B cell (primary cell): ENCODE measurements at regions not wholly inside any gene's neighbourhood (a gene's known extent, or its start where the extent isn't known, plus 50 kb on each side); places are given as distances from the start of the nearest gene placed in this dataset.

Source experiments
- ATAC-seq: fragments of 200-7000 bp; cut with Tn5 transposase; one replicate; pipeline ENCODE4 v1.10.0; 2021; ENCODE audit warnings: low read depth, mild to moderate bottlenecking, moderate number of reproducible peaks, moderate library complexity
- CTCF ChIA-PET: fragments of 350-600 bp; sonication (Branson Sonifier 250); formaldehyde crosslinking; loops from one replicate; lab custom pipeline; 2021; ENCODE audit warnings: antibody characterized with exemption, inconsistent platforms; lab: Charles Lee
- POLR2A ChIA-PET: fragments of 350-600 bp; sonication (Branson Sonifier 250); formaldehyde crosslinking; loops from one replicate; lab custom pipeline; 2021; ENCODE audit warnings: antibody characterized with exemption; lab: Charles Lee
- DNase-seq: peaks from one replicate; pipeline ENCODE4 v3.0.0; 2013
- H2AFZ ChIP-seq: 2 replicates; pipeline ENCODE4 v1.6.1; 2012; ENCODE audit warnings: mild to moderate bottlenecking, low read depth, low read length; ENCODE audit not compliant: insufficient read depth, poor library complexity, severe bottlenecking
- H3K27ac ChIP-seq, 2 donors: 1 replicate in 1 of 2; 2 replicates in 1 of 2; pipeline ENCODE4 v1.5.1; 2012 to 2013; ENCODE audit warnings: low read length in 2 of 2, mild to moderate bottlenecking in 2 of 2, moderate library complexity in 1 of 2
- H3K27me3 ChIP-seq, 4 experiments: fragments of 200-600 bp in 1 of 4; sonication (generic) in 1 of 4; replicated peaks in 1 of 4; 1 replicate in 2 of 4; 2 replicates in 2 of 4; pipeline versions ENCODE4 v1.6.1 to v1.7.0; 2013 to 2016; ENCODE audit warnings: low read length in 3 of 4, mild to moderate bottlenecking in 2 of 4, mixed read lengths in 1 of 4, moderate library complexity in 1 of 4; ENCODE audit not compliant: insufficient read depth in 4 of 4, control insufficient read depth in 3 of 4; ENCODE audit errors: control extremely low read depth in 1 of 4
- H3K36me3 ChIP-seq, 2 experiments: replicated peaks in 1 of 2; 1 replicate in 1 of 2; 2 replicates in 1 of 2; pipeline versions ENCODE4 v1.6.1 to v1.7.1; 2013; ENCODE audit warnings: low read length in 1 of 2; ENCODE audit not compliant: insufficient read depth in 2 of 2, control insufficient read depth in 1 of 2; ENCODE audit errors: control extremely low read depth in 1 of 2, extremely low read depth in 1 of 2
- H3K4me1 ChIP-seq, 2 donors: fragments of 200-600 bp in 1 of 2; sonication (generic) in 1 of 2; 1 replicate in 1 of 2; 2 replicates in 1 of 2; pipeline versions ENCODE4 v1.5.1 to v1.6.1; 2013 to 2017; ENCODE audit warnings: low read length in 2 of 2; ENCODE audit not compliant: control insufficient read depth in 2 of 2, insufficient read depth in 2 of 2
- H3K4me2 ChIP-seq: replicated peaks from 2 replicates; pipeline ENCODE3; 2012; ENCODE audit warnings: mild to moderate bottlenecking, low read depth, low read length; ENCODE audit not compliant: poor library complexity, severe bottlenecking
- H3K4me3 ChIP-seq, 5 experiments: fragments of 200-600 bp in 1 of 5; sonication (generic) in 1 of 5; 1 replicate in 3 of 5; 2 replicates in 2 of 5; pipeline versions ENCODE4 v1.5.1 to v1.7.0; 2011 to 2016; ENCODE audit warnings: low read length in 4 of 5, mild to moderate bottlenecking in 4 of 5, low read depth in 2 of 5, control low read depth in 1 of 5, moderate library complexity in 1 of 5; ENCODE audit not compliant: insufficient read depth in 1 of 5; ENCODE audit errors: control extremely low read depth in 1 of 5, extremely low read depth in 1 of 5
- H3K79me2 ChIP-seq: fragments of 200-600 bp; sonication (generic); one replicate; pipeline ENCODE4 v1.6.0; 2016; ENCODE audit warnings: low read length; ENCODE audit not compliant: control insufficient read depth, insufficient read depth
- H3K9ac ChIP-seq: fragments of 200-600 bp; sonication (generic); 2 replicates; pipeline ENCODE4 v1.6.1; 2017; ENCODE audit warnings: mild to moderate bottlenecking, low read length, moderate library complexity
- H3K9me3 ChIP-seq, 3 donors: one replicate each; pipeline versions ENCODE4 v1.6.1 to v1.7.1; 2013; ENCODE audit warnings: low read length in 2 of 3; ENCODE audit not compliant: control insufficient read depth in 2 of 3, insufficient read depth in 1 of 3; ENCODE audit errors: control extremely low read depth in 1 of 3
- H4K20me1 ChIP-seq: 2 replicates; pipeline ENCODE4 v1.6.0; 2012; ENCODE audit warnings: mild to moderate bottlenecking, low read length; ENCODE audit not compliant: insufficient read depth, control insufficient read depth, poor library complexity, severe bottlenecking
- H3K27ac Mint-ChIP-seq: one replicate; pipeline ENCODE4 v1.8.0; 2021; ENCODE audit warnings: mixed read lengths
- H3K27me3 Mint-ChIP-seq: one replicate; pipeline ENCODE4 v1.8.0; 2021; ENCODE audit warnings: mixed read lengths
- H3K4me1 Mint-ChIP-seq: one replicate; pipeline ENCODE4 v1.8.0; 2021; ENCODE audit warnings: mixed read lengths
- H3K4me3 Mint-ChIP-seq: one replicate; pipeline ENCODE4 v1.8.0; 2021; ENCODE audit warnings: mixed read lengths
- H3K9me3 Mint-ChIP-seq: one replicate; pipeline ENCODE4 v1.8.0; 2022; ENCODE audit warnings: mixed read lengths; ENCODE audit not compliant: insufficient read depth
- EZH2 ChIP-seq: IDR thresholded peaks from 2 replicates; pipeline ENCODE4 v1.6.1; 2012; ENCODE audit warnings: borderline replicate concordance, low read depth, mild to moderate bottlenecking, moderate library complexity, low read length; ENCODE audit not compliant: insufficient read depth, poor library complexity, severe bottlenecking
- WGBS: methylation state at CpG from one replicate; pipeline ENCODE4 v1.1.5; 2013; ENCODE audit warnings: missing lambda C conversion rate; ENCODE audit not compliant: insufficient coverage; 5-methylcytosine and 5-hydroxymethylcytosine counted together
- intact Hi-C: fragments of 100-400 bp; cut with micrococcal nuclease; formaldehyde crosslinking; loops from one replicate; pipeline ENCODE4 v1.10.0; 2022
- TF ChIP-seq, protein P1 (sequence below): fragments of 200-600 bp; IDR thresholded peaks from one replicate; pipeline ENCODE4 v1.8.0; 2022; ENCODE audit warnings: antibody characterized with exemption, mild to moderate bottlenecking

DNA sequence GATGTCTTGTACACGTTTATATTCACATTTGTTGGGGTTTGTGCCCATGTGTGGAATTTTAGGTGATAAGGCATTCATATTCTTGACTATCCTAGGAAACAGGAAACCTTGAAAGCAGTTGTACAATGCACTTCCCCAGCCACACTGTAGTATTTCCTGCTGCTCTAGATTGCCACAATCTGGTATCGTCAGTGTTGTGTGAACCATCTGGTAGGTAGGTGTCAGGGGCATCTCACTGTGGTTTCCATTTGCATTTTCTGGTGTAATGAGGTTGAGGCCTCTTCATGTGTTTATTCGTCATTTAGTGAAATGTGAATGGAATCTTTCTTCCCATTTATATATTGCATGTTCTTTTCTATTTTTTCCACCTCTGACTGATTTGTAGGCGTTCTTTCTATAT is 76.6 kb downstream of the SCGB2B2 start:
- H3K9me3 Mint-ChIP-seq = peaks cover 2% of the 10 kb centered on the region
- H3K4me3 Mint-ChIP-seq = no peak overlapping the region
- ChIA-PET CTCF (no interaction called here), POLR2A (no interaction called here)
- 50% methylated on average over 1 of the region's 4 CpGs for WGBS
- Histone ChIP-seq H3K4me1 (no peaks in the 10 kb centered on the region), H4K20me1 (no peaks in the 10 kb centered on the region), H3K27me3 (peaks cover 0 to 3% (median 0%) of the 10 kb centered on the region in 4 experiments), H3K79me2 (no peaks in the 10 kb centered on the region), H3K9ac (no peak overlapping the region), H3K36me3 (no peaks in the 10 kb centered on the region), H3K9me3 (peaks cover 0 to 14% (median 0%) of the 10 kb centered on the region in 3 donors), H3K4me3 (no peak overlapping the region), H2AFZ (no peak overlapping the region), H3K4me2 (no peak overlapping the region), H3K27ac (no peak overlapping the region)
- no peaks in the 10 kb centered on the region for H3K27me3 Mint-ChIP-seq
- no peak overlapping the region for H3K27ac Mint-ChIP-seq
- ATAC-seq = no peak
- no peaks in the 10 kb centered on the region for H3K4me1 Mint-ChIP-seq
- intact Hi-C loops = no loop called here
- TF ChIP-seq, protein P1, sequence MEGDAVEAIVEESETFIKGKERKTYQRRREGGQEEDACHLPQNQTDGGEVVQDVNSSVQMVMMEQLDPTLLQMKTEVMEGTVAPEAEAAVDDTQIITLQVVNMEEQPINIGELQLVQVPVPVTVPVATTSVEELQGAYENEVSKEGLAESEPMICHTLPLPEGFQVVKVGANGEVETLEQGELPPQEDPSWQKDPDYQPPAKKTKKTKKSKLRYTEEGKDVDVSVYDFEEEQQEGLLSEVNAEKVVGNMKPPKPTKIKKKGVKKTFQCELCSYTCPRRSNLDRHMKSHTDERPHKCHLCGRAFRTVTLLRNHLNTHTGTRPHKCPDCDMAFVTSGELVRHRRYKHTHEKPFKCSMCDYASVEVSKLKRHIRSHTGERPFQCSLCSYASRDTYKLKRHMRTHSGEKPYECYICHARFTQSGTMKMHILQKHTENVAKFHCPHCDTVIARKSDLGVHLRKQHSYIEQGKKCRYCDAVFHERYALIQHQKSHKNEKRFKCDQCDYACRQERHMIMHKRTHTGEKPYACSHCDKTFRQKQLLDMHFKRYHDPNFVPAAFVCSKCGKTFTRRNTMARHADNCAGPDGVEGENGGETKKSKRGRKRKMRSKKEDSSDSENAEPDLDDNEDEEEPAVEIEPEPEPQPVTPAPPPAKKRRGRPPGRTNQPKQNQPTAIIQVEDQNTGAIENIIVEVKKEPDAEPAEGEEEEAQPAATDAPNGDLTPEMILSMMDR = no peak
- no peak for TF ChIP-seq EZH2
- DNase-seq = no peak

DNA sequence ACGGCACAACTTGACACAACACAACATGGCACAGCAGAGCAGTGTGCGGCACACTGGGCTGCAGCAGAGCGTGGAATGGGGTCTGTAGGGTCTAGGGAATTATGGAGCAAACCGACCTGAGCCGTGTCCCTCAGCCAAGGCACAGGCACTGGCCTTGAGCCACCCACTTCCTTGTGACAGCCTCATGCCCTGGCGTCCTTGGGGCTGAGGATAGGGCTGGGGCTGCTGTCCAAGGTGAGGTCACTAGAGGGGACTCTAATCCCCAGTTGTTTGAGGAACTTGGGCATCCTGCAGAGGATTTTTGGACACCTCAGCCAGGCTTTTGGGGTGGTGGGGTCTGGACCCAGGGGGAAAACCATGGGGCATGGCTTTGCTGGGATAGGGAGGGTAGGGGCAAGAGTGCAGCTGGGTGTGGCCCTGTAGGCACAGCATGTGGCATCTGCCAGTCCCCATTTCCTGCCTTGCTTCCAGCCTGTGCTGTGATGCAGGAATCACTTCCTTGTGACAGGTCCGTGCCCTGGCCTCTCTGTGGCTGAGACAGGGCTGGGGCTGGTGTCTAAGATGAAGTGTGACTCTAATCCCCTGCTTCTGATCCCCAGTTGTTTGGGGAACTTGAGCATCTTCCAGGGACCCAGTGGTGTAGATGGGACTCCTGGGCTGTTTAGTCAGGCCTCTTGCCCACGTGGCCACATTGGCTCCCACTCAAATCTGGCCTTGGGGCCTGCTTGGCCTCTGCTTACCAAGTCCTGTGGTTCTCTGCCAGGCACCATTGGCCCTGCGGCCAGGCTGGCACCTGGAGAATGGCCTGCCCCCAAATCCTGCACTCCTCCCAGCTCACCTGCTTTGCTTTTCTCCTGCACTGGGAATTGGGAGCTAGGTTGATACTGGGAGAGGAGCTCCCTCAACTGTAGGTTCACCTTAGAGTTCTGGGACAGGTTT is 78.5 kb downstream of the SCGB2B2 start:
- Histone ChIP-seq H3K79me2 (no peaks in the 10 kb centered on the region), H3K27me3 (peaks cover 0 to 3% (median 0%) of the 10 kb centered on the region in 4 experiments), H3K4me3 (no peak overlapping the region), H3K36me3 (no peaks in the 10 kb centered on the region), H3K4me1 (no peaks in the 10 kb centered on the region), H3K4me2 (no peak overlapping the region), H3K9ac (no peak overlapping the region), H3K9me3 (peaks cover 0 to 12% (median 0%) of the 10 kb centered on the region in 3 donors), H2AFZ (no peak overlapping the region), H3K27ac (no peak overlapping the region), H4K20me1 (no peaks in the 10 kb centered on the region)
- intact Hi-C loops = no loop called here
- ATAC-seq (no peak), DNase-seq (no peak)
- Mint-ChIP-seq H3K27ac (no peak overlapping the region), H3K27me3 (no peaks in the 10 kb centered on the region), H3K4me1 (no peaks in the 10 kb centered on the region), H3K9me3 (no peaks in the 10 kb centered on the region), H3K4me3 (no peak overlapping the region)
- POLR2A ChIA-PET = no interaction called here
- CTCF ChIA-PET = no interaction called here
- WGBS = 75% methylated on average over 6 of the region's 9 CpGs
- no peak for TF ChIP-seq EZH2
- TF ChIP-seq, protein P1 = no peak
